ENCODE measurements at regions not wholly inside any gene's neighbourhood (a gene's known extent, or its start where the extent isn't known, plus 50 kb on each side); places are given as distances from the start of the nearest gene placed in this dataset.

GRCh38 chr5:117242028-117242427 lies 667.4 kb upstream of the SEMA6A start:
- Histone ChIP-seq H4K20me1 (ENCODE audit: insufficient read depth) (no peaks in the 10 kb centered on the region), H3K27me3 (ENCODE audit: insufficient read depth, low read depth) (no peaks in the 10 kb centered on the region), H3K9me2 (ENCODE audit: insufficient read depth) (no peaks in the 10 kb centered on the region), H3K9me3 (ENCODE audit: insufficient read depth, low read depth) (no peaks in the 10 kb centered on the region), H3K79me2 (ENCODE audit: low read depth) (no peaks in the 10 kb centered on the region), H3K4me2 (no peak overlapping the region), H3K36me3 (ENCODE audit: low read depth) (no peaks in the 10 kb centered on the region), H3F3A (ENCODE audit: insufficient read depth, low read depth) (no peaks in the 10 kb centered on the region), H2AFZ (no peak overlapping the region), H3K4me1 (replicated peaks; ENCODE audit: insufficient read depth) (no peaks in the 10 kb centered on the region), H3K27ac (no peak overlapping the region), H3K4me3 (no peak overlapping the region)
- no peak for DNase-seq
- intact Hi-C loops (cut with micrococcal nuclease; ENCODE audit: unreplicated experiment) = no loop called here
- no peak for TF ChIP-seq CTCF (conservative IDR thresholded peaks at IDR 0.05)
- no peak for TF ChIP-seq EZH2 (IDR thresholded peaks at IDR 0.05; ENCODE audit: low read depth)
- no TSS peak for BruUV-seq (replicated peaks)
- ChIA-PET CTCF (no interaction called here), POLR2A (ENCODE audit: unreplicated experiment) (no interaction called here)

- no peaks in the 10 kb centered on the region for H3K4me1 ChIP-seq (replicated peaks; ENCODE audit: insufficient read depth)
- no peaks in the 10 kb centered on the region for H3K27me3 ChIP-seq (ENCODE audit: insufficient read depth, low read depth)
- no peak overlapping the region for H3K4me3 ChIP-seq
- H3K9me3 ChIP-seq (ENCODE audit: insufficient read depth, low read depth) = no peaks in the 10 kb centered on the region
- intact Hi-C loops (cut with micrococcal nuclease; ENCODE audit: unreplicated experiment) = no loop called here
- H3K27ac ChIP-seq = no peak overlapping the region
- DNase-seq = no peak
- no peak overlapping the region for H3K4me2 ChIP-seq
- H3K36me3 ChIP-seq (ENCODE audit: low read depth) = no peaks in the 10 kb centered on the region
- H3K9me2 ChIP-seq (ENCODE audit: insufficient read depth) = no peaks in the 10 kb centered on the region
- BruUV-seq (replicated peaks) = no TSS peak
- no peaks in the 10 kb centered on the region for H4K20me1 ChIP-seq (ENCODE audit: insufficient read depth)
- CTCF ChIA-PET = no interaction called here
- H3K79me2 ChIP-seq (ENCODE audit: low read depth) = no peaks in the 10 kb centered on the region
- no peak overlapping the region for H2AFZ ChIP-seq
- no peaks in the 10 kb centered on the region for H3F3A ChIP-seq (ENCODE audit: insufficient read depth, low read depth)
- TF ChIP-seq EZH2 (IDR thresholded peaks at IDR 0.05; ENCODE audit: low read depth) (no peak), CTCF (conservative IDR thresholded peaks at IDR 0.05) (no peak)
- POLR2A ChIA-PET (ENCODE audit: unreplicated experiment) = no interaction called here
These were observed 662.3 kb upstream of the SEMA6A start for GRCh38 chr5:117236941-117237340.

GRCh38 chr5:117235786-117236185 lies 661.2 kb upstream of the SEMA6A start:
- Histone ChIP-seq H3K27ac (no peak overlapping the region), H3F3A (ENCODE audit: insufficient read depth, low read depth) (no peaks in the 10 kb centered on the region), H3K4me3 (no peak overlapping the region), H3K27me3 (ENCODE audit: insufficient read depth, low read depth) (no peaks in the 10 kb centered on the region), H4K20me1 (ENCODE audit: insufficient read depth) (no peaks in the 10 kb centered on the region), H2AFZ (no peak overlapping the region), H3K36me3 (ENCODE audit: low read depth) (no peaks in the 10 kb centered on the region), H3K4me2 (no peak overlapping the region), H3K9me2 (ENCODE audit: insufficient read depth) (no peaks in the 10 kb centered on the region), H3K79me2 (ENCODE audit: low read depth) (no peaks in the 10 kb centered on the region), H3K4me1 (replicated peaks; ENCODE audit: insufficient read depth) (no peaks in the 10 kb centered on the region), H3K9me3 (ENCODE audit: insufficient read depth, low read depth) (no peaks in the 10 kb centered on the region)
- intact Hi-C loops (cut with micrococcal nuclease; ENCODE audit: unreplicated experiment) = no loop called here
- POLR2A ChIA-PET (ENCODE audit: unreplicated experiment) = no interaction called here
- TF ChIP-seq EZH2 (IDR thresholded peaks at IDR 0.05; ENCODE audit: low read depth) = no peak
- TF ChIP-seq CTCF (conservative IDR thresholded peaks at IDR 0.05) = no peak
- CTCF ChIA-PET = no interaction called here
- DNase-seq = no peak
- BruUV-seq (replicated peaks) = no TSS peak
